GM18520 (cell line): ENCODE measurements at regions not wholly inside any gene's neighbourhood (a gene's known extent, or its start where the extent isn't known, plus 50 kb on each side); places are given as distances from the start of the nearest gene placed in this dataset.
"Not testable (repeated sequence)": the region's sequence is repeated elsewhere in the genome, so short reads cannot be mapped to it uniquely, and the experiment has no call there.

Source experiments
- ATAC-seq: cut with Tn5 transposase; IDR thresholded peaks from one replicate; pipeline ENCODE4 v1.9.1; 2021; ENCODE audit not compliant: unreplicated experiment

- no peak for ATAC-seq
Measured at GRCh38 chr3:6726811-6727210, 134.1 kb upstream of the GRM7 start.

- no peak for ATAC-seq
Measured at GRCh38 chr3:6732807-6733206, 128.1 kb upstream of the GRM7 start.

DNA sequence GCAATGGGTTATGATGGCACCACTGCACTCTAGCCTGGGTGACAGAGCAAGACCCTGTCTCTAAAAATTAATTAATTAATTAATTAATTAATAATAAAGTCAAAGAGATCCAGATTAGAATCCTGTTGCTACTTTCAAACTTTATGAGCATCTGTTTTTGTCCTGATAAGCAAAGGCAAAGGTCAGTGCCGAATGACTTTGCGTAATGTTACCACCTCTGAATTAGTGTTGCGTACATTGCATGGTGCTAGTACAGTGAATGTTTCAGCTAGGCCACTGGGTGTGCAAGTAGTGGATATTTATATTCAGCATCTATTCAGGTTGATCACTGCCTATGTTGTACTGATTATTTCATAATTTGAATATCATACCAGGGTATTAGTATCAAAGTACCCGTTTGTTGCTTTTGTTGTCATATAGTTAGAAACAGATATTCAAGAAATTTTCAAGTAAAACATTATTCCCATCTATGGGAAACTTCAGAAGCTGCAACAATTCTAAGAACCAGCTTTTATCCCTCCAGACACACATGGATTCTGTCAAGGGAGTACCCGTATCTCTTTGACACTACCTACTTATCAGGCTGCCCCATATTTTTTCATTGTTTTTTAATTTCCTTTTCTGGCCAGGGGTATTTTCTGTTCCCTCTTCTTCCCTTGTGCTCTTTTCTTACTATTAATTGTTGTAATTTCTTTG lies 127.1 kb upstream of the GRM7 start:
- ATAC-seq = no peak

GRCh38 chr3:6734395-6734746 lies 126.5 kb upstream of the GRM7 start:
- ATAC-seq = no peak

DNA sequence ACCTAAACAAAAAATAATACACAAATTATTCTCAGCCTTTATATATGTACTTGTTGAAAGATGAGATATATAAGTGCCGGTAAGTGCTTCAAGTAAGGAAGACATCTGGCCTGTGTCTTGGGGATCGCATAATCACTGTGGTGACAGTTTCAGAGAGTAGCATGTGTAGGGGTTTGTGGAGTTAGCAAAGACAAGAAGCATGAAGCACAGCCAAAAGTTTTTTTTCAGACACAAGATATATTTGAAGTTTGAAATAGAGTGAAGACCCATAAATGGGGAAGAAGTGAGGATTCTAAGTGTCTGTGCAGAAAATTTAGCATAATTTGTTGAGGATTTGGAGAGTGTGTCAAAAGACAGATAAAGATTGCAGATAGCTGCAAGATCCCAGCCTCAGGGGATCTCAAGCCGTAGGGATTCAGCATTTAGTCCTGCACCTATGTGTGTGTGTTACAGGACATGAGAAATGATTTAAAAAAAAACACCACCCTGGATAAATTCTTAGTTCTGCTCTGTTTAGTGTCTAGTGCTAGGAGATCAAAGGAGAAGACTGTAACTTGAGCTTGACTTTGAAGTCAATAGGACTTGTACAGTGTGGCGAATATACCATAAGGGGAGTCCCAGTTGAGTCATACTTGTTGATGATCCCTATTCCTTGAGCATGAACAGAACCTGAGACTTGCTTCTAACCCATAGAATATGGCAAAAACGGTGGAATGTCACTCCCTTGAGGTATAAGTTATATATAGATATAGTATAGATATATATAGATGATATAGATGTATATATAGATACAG lies 123.9 kb upstream of the GRM7 start:
- no peak for ATAC-seq

- ATAC-seq = no peak
Measured at GRCh38 chr3:6737630-6738029, 123.3 kb upstream of the GRM7 start.

- no peak for ATAC-seq
Measured at GRCh38 chr3:6739288-6739687, 121.6 kb upstream of the GRM7 start.

- no peak for ATAC-seq
Measured at GRCh38 chr3:6743067-6743720, 117.7 kb upstream of the GRM7 start.

DNA sequence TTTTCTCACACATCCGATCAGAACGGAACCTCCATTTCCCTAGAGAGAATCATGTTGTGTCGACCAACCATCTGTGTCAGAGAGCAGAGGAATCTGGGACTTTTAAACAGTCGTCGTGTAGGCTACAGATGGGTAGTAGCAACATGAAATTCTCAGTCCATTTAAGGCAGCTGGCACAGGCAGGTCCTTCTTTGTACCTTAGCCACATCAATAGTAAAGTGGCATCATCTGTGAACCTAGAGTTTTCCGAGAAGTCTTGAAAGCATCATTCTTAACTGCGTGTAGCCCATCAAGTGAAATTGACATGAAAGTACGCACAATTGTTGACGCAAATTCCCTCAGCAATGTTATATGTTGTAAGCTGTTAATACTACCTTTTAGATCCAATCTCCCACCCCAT lies 114.5 kb upstream of the GRM7 start:
- ATAC-seq = no peak

DNA sequence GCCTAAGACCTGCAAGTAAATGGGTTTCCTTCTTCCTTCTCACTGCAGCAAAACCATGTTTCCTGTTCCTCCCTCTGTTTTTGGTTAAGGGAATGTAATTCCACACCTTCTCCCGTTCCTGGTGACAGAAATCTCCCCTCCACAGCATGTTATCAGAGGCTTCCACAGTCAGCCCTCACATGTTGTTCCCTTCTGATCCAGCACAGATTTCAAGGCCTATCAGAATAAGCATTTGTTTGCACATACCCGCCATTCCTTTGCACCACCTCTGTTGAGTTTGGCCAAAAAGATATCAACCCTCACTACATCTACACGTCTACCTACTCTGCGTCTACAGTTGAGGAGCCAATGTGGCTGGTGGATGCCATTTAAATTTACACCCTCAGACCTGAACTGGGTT lies 113.9 kb upstream of the GRM7 start:
- ATAC-seq = no peak

DNA sequence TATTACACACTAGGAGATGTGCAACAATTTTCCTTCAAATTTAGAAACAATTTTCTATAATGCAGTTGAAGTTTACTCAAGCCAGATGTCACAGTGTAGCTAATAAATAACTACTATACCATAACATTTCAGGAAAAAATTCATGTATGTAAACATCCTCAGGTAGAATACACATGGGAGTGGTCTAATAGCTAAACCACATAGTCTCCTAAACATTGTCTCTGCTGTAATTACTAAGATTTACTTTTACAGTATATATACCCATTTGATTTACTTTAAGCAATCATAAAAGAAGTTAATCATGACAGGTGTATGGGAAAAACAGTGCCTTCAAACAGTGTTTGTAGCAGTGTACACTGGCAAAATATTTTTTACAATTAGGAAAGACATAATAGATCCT lies 110.1 kb upstream of the GRM7 start:
- no peak for ATAC-seq

DNA sequence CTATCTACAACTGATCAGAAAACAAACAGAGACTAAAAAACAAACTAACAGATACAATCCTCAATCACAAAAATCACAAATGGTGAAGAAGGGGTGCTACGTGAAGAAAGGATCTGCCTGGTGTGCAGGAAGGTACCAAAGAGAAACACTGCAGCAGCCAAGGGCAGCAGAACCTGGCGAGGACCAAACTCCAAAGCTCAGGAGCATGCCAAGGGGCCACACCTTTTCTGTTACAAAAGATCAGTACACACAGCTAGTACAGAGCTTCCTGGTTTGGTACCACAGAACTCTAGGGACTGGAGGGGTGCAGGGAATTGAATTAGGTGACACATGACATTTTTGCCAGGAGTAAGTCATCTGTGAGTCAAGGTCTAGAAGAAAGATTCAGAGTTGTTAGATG lies 107.4 kb upstream of the GRM7 start:
- ATAC-seq = no peak

DNA sequence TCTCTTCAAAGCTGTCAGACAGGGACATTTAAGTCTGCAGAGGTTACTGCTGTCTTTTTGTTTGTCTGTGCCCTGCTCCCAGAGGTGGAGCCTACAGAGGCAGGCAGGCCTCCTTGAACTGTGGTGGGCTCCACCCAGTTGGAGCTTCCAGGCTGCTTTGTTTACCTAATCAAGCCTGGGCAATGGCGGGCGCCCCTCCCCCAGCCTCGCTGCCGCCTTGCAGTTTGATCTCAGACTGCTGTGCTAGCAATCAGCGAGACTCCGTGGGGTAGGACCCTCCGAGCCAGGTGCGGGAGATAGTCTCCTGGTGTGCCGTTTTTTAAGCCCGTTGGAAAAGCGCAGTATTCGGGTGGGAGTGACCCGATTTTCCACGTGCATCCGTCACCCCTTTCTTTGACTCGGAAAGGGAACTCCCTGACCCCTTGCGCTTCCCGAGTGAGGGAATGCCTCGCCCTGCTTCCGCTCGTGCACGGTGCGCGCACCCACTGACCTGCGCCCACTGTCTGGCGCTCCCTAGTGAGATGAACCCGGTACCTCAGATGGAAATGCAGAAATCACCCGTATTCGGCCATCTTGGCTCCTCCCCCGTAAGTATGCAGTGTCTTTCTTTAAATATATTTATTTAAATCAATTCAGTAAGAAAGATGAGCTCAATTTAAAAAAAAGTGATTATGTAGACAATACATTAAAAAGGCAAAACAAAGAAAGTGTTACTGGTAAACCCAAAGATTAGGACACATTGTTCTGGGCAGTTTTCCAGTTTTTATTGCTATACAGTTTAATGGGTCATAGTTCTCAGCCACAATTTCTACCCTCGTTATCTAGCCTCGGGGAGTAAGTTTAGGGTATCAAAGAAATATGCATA lies 91.2 kb upstream of the GRM7 start:
- ATAC-seq = not testable (repeated sequence)

DNA sequence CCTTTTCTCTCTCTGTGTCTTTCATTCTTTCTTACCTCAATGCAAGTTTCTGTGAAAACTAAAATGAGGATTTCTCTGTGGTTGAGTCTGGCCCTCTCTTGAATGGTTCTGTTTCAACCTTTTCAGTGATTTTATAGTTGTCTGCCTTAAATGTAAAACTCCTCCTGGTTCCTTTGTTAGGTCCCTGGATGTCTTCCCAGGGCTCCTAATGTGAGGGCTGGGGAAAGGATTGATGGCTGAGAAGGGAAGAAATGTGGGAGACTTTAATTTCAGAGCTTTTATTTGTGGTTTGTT lies 90.6 kb upstream of the GRM7 start:
- ATAC-seq = no peak

- ATAC-seq = no peak
Measured at GRCh38 chr3:6771171-6771570, 89.7 kb upstream of the GRM7 start.

- no peak for ATAC-seq
Measured at GRCh38 chr3:6779140-6779539, 81.8 kb upstream of the GRM7 start.

GRCh38 chr3:6781092-6781491 lies 79.8 kb upstream of the GRM7 start:
- no peak for ATAC-seq

DNA sequence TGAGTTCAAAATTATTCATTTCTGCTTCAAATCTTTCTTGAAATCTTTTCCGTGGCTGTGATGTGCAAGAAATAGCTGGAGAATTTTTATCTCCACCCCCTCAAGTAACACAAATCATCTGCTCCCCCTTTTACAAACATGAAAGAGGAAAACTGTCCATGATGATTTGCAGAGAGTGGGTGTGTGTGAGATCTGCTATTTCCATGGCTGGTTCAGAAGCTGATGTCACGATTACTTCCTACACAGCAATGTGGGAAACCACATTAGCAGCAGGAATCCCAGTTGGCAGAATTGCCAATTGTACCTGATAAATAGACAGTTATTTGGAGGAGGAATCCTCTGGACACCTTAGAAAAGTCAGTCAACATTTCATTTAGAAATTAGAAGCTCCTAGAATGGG lies 75.2 kb upstream of the GRM7 start:
- ATAC-seq = no peak

- no peak for ATAC-seq
Measured at GRCh38 chr3:6791161-6791560, 69.8 kb upstream of the GRM7 start.

- peak; percentile 65 for ATAC-seq
Measured at GRCh38 chr3:6799264-6799915, 61.5 kb upstream of the GRM7 start.

DNA sequence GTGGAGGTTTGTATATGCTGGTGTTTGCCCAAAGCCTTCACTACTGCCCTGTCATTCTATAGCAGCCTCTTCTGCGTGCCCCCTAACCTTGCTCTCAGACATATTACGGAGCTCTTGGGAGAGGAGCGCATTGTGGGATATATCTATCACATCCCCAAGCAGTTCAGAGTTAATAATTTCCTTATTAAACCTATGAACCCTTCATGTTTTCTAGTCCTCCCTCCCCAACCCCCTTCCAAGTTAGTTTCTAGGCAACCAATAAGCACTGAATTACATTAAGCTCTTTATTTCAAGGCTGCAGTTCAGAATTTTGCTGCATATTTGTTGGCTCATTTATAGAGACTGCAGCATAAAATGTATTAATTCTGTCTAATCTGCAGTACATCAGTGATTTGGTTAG lies 57.3 kb upstream of the GRM7 start:
- ATAC-seq = no peak
